ENCODE measurements at regions not wholly inside any gene's neighbourhood (a gene's known extent, or its start where the extent isn't known, plus 50 kb on each side); places are given as distances from the start of the nearest gene placed in this dataset.

- no peak for TF ChIP-seq CTCF (conservative IDR thresholded peaks at IDR 0.05)
- no peak overlapping the region for H3K27ac ChIP-seq
Observed at GRCh38 chr20:51221103-51221502, 198.2 kb upstream of the KCNG1 start.

- TF ChIP-seq CTCF (conservative IDR thresholded peaks at IDR 0.05): peak; percentile 83
- no peak overlapping the region for H3K27ac ChIP-seq
Observed at GRCh38 chr20:51220293-51220706, 197.4 kb upstream of the KCNG1 start.

GRCh38 chr20:51219544-51219943 is 196.6 kb upstream of the KCNG1 start:
- no peak overlapping the region for H3K27ac ChIP-seq
- TF ChIP-seq CTCF (conservative IDR thresholded peaks at IDR 0.05): no peak

- no peak overlapping the region for H3K27ac ChIP-seq
- TF ChIP-seq CTCF (conservative IDR thresholded peaks at IDR 0.05): no peak
Observed at GRCh38 chr20:51218603-51219002, 195.7 kb upstream of the KCNG1 start.

- H3K27ac ChIP-seq: no peak overlapping the region
- no peak for TF ChIP-seq CTCF (conservative IDR thresholded peaks at IDR 0.05)
Observed at GRCh38 chr20:51217347-51218045, 194.6 kb upstream of the KCNG1 start.

- H3K27ac ChIP-seq: no peak overlapping the region
- no peak for TF ChIP-seq CTCF (conservative IDR thresholded peaks at IDR 0.05)
Observed at GRCh38 chr20:51216850-51217249, 193.9 kb upstream of the KCNG1 start.

- TF ChIP-seq CTCF (conservative IDR thresholded peaks at IDR 0.05): no peak
Observed at GRCh38 chr20:51212816-51213215, 189.9 kb upstream of the KCNG1 start.

More at GRCh38 chr20:51212816-51213215, 189.9 kb upstream of the KCNG1 start:
- no peak overlapping the region for H3K27ac ChIP-seq

Measured in VCaP (cell line).